Stromal cell of bone marrow (primary cell): ENCODE measurements at regions not wholly inside any gene's neighbourhood (a gene's known extent, or its start where the extent isn't known, plus 50 kb on each side); places are given as distances from the start of the nearest gene placed in this dataset.
"Not testable (repeated sequence)": the region's sequence is repeated elsewhere in the genome, so short reads cannot be mapped to it uniquely, and the experiment has no call there.

Source experiments
- DNase-seq: peaks from one replicate; pipeline ENCODE4 v3.0.0-alpha.2; 2012; ENCODE audit warnings: low read depth

GRCh38 chr6:152811785-152812184 lies 61.2 kb downstream of the VIP start:
- DNase-seq = no peak

GRCh38 chr6:152815230-152815872 lies 64.8 kb downstream of the VIP start:
- DNase-seq = no peak

DNA sequence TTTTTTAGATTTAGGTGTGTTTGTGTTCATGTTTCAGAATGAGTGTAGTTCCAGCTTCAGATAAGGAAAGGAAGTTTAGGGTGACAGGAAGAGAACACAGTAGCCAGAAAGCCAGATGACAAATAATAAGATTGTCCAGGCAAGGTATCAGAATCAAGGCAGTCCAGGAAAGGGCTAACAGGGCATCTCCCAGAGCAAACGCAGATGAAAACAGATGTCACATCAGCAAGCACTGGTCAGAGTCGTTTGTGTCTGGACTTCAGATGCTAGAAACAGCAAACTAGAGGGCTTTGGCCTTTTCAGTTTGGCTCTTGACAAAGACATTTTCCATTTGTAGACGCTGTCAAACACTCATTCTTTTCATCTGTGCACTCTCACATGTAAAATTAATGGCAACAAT lies 65.5 kb downstream of the VIP start:
- no peak for DNase-seq

- no peak for DNase-seq
These were observed 70.9 kb downstream of the VIP start for GRCh38 chr6:152821525-152821924.

DNA sequence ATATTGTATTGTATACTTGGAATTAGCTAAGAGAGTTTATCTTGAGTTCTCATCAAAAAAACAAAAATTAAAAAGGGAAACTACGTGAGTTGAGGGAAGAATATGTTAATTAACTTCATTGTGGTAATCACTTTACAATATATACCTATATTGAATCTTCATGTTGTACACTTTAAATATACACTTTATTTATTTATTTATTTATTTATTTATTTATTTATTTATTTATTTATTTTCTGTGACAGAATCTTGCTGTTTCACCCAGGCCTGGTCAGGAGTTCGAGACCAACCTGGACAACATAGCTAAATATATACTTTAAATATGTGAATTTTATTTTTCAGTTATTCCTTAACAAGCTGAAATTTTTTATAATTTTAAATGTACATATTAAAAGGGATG lies 74.1 kb downstream of the VIP start:
- no peak for DNase-seq

DNA sequence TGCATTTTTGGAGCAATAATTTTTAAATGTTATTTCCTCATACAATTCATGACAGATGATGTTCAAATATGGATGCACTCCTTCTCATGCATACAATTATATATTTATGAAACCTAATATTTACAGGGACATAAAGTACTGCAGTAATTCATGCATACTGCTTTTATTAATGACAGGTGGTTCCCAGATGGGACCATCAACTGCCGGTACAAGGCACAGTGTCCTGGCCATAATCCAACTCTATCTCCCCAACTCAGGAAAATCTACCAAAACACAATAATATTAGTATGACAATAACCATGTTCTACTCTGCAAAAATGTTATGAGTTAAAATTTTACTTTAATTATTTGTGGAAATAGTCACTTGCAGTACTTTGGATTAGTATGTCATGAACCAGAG lies 77.8 kb downstream of the VIP start:
- DNase-seq = no peak

DNA sequence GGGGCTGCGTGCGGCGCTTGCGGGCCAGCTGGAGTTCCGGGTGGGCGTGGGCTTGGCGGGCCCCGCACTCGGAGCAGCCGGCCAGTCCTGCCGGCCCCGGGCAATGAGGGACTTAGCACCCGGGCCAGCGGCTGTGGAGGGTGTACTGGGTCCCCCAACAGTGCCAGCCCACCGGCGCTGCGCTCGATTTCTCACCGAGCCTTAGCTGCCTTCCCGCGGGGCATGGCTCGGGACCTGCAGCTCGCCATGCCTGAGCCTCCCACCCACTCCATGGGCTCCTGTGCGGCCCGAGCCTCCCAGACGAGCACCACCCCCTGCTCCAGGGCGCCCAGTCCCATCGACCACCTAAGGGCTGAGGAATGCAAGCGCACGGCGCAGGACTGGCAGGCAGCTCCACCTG lies 83.8 kb downstream of the VIP start:
- not testable (repeated sequence) for DNase-seq

DNA sequence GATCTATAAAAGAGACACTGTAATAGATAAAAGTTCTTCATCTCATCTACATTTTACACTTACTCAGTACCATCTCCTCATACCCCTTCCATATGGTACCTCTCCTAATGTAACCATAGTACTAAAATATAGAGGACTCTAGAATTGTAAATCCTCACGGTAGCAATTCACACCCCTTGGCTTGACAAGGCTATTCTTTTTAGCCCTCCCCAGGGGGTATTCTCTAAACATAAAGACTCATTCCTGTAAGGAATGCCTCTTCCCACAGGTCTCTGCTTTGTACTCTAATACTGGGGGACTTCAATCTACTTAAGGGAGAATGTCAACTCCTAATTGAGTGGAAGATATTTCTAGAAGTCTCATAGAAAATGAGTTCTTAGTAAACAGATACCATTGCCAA lies 85.9 kb downstream of the VIP start:
- DNase-seq = no peak

GRCh38 chr6:152845421-152845820 lies 94.8 kb downstream of the VIP start:
- no peak for DNase-seq

GRCh38 chr6:152846825-152847224 lies 96.2 kb downstream of the VIP start:
- DNase-seq = no peak

DNA sequence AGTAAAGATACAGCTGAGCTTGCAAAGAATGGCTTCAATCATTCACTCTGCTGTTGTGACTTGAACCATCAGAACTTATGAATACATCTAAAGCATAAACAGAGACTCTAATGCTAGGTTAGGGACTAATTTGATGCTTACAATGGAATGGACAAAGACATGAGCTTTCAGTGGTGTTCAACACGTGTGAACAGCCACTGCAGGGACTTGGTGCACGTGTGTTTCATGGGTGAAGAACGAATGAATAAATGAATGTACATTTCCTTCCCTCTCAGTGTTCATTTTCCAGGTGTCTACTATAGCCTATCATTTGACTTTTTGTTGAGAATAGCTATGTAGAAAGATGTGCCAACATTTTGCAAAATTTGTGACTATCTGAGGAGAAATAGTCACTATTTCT lies 98.3 kb downstream of the VIP start:
- DNase-seq = no peak

DNA sequence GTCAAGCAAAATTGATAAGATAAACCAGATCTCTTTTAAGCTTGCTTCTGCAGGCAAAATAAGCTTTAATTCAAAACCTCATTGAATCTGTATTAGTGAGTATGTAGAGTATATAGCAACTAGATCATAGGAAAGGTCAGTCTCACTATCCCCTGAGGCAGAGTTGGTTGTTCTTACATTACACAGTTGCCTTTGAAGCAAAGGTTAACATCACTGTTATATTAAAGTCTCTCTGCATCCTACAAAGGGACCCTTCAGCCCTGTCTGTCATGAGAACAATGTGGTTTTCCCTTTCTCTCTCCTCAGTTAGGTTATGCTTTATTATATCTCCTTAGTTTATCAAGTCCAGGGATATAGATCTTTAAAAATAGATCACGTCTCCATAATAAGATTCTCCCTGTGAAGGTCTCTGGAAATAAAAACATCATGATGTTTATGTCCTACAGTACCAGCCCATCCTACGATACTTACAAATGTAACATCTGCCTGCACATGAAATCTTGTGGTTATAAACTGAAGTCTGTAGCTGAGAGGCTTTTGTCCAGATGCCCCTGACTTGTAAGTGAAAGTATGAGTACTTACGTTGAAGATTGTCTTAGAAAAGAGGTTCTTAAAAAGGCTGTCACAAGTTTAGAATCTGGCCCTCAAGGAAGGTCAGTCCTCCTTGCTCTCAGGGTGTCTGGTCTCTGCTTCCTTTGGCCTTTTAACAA lies 103.6 kb downstream of the VIP start:
- no peak for DNase-seq

DNA sequence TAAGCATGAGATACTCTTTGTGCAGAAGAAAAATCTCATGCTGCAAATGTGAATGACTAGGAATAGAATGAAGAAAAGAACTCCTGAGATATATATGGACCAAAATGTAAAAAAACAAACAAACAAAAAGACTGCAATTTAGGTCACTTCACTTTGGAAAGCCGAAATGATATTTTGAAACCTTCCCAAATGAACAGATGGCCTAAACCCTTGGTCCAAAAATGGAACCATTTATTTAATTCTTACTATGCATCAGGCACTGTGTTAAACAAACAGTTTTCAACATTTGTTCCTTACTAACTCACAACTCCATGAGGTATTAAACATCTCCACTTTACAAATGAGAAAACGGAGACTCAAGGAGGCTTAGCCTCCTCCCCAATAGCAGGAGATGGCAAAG lies 107.5 kb downstream of the VIP start:
- no peak for DNase-seq

DNA sequence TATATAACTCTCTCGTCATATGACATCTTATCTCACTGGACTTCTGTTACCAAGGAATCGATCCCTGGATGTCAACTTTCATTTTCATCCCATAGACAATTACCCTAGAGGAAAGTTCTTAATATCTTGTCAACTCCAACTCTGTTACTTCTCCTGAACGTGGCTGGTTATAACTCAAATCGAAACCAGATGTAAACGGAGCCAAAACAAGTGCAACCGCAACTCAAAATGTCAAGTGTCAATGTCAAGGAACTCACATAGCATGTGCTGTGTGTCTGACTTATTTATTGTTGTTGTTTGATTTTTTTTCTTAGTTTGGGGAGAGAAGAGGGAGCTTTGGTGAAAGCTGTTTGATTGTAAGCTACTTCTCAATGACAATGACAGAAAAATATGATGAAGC lies 108.6 kb downstream of the VIP start:
- no peak for DNase-seq

DNA sequence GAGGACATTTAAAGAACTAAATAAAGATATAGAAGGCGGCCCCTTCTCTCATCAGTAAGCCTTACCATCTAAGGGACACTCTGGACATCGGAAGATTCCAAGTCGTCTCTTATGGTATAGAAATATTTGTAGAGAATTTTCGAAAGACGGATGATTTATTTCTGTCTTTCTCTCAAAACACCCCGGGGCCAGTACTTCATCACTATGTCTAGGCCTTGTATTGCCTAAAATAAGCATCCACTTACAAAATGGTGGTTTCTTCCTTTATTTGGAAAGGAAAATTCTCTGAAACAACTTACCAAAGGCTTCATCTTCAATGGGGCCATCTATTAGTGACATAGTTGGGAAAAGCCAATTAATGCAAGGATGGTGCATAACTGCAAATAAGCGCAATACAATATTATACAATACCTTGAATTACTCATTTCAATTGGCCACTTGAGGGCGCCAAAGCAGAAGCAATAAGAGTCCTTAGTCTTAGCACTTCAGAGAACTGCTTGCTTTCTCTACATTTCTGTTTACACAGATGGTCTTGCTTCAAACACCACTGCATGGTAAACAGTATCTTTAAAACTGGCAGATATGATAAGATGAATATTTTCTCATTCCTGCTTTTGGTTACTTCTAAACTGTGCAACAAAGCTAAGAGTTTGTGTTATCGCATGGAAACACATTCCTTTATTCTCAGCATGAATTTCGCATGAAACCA lies 113.2 kb downstream of the VIP start:
- DNase-seq = peak; percentile 51

GRCh38 chr6:152874267-152874666 lies 108.6 kb downstream of the FBXO5 start:
- DNase-seq = no peak

GRCh38 chr6:152874846-152875568 lies 107.8 kb downstream of the FBXO5 start:
- no peak for DNase-seq

- no peak for DNase-seq
These were observed 103.2 kb downstream of the FBXO5 start for GRCh38 chr6:152879681-152880080.

DNA sequence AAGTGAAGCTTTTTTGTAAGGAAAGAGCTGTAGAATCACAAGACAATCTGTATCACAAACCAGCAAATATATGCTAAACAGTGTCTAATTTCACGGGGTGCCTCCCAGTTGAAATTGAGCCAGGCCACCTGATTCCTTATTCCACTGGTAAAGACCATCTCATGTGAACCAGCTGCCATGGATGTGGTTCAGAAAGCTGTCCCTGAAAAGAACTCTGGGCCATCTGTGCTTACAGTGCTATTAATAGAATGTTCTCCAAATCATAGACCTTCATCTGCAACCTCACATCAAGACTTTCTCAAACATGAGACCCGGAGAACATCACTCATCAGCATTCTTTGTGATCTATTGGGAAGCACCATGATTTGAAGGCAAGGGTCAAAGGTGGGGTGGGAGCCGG lies 89.7 kb downstream of the FBXO5 start:
- no peak for DNase-seq

GRCh38 chr6:152896923-152897322 lies 85.9 kb downstream of the FBXO5 start:
- DNase-seq = no peak

DNA sequence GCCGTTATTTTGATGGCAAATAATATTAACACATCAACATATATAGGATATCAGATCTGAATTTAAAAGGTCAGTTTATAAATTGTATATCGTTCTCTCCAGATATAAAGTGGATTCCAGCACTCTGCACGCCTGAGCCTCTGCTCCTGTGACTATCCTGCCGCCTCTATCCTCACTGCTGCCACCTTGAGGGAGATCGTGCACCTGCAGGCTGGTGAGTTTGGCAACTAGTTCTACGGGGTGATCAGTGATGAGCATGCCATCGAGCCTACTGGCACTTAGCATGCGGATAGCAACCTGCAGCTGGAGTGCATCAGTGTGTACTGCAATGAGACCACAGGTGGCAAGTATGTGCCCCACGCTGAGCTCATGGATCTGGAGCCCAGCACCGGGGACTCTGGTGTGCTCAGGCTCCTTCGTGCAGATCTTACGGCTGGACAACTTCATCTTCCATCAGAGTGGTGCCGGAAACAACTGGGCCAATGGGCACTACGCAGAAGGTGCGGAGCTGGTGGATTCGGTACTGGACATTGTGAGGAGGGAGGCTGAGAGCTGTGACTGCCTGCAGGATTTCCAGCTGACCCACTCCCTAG lies 84.9 kb downstream of the FBXO5 start:
- DNase-seq = peak; percentile 17

GRCh38 chr6:152904678-152905077 lies 78.2 kb downstream of the FBXO5 start:
- no peak for DNase-seq
